Stimulated activated effector memory CD8-positive, alpha-beta T cell treated with anti-CD3 and anti-CD28 coated beads, Interleukin-12 subunit alpha, Interleukin-12 subunit beta, amount 100 ng/mL, for 72 hours (primary cell): ENCODE measurements at regions not wholly inside any gene's neighbourhood (a gene's known extent, or its start where the extent isn't known, plus 50 kb on each side); places are given as distances from the start of the nearest gene placed in this dataset.

Experiments
- ATAC-seq: fragments of 150-1000 bp; cut with Tn5 transposase; 2 replicates; pipeline ENCODE4 v1.10.0; 2021
- DNase-seq, 2 donors: peaks; one replicate each; pipeline ENCODE4 v3.0.0; 2021 to 2022; ENCODE audit warnings: low spot score in 2 of 2
- H3K27ac Mint-ChIP-seq: one replicate; pipeline ENCODE4 v1.8.0; 2022; ENCODE audit warnings: mild to moderate bottlenecking, mixed read lengths
- H3K36me3 Mint-ChIP-seq: one replicate; pipeline ENCODE4 v1.8.0; 2022; ENCODE audit warnings: mild to moderate bottlenecking, mixed read lengths
- H3K4me1 Mint-ChIP-seq: one replicate; pipeline ENCODE4 v1.8.0; 2022; ENCODE audit warnings: mixed read lengths
- H3K4me3 Mint-ChIP-seq: one replicate; pipeline ENCODE4 v1.8.0; 2022; ENCODE audit warnings: mild to moderate bottlenecking, mixed read lengths
- H3K9me3 Mint-ChIP-seq: one replicate; pipeline ENCODE4 v1.8.0; 2022; ENCODE audit warnings: mixed read lengths

- ATAC-seq: no peak
- Mint-ChIP-seq H3K27ac (no peak overlapping the region), H3K9me3 (peaks cover 9% of the 10 kb centered on the region), H3K4me3 (no peak overlapping the region), H3K4me1 (no peaks in the 10 kb centered on the region), H3K36me3 (no peaks in the 10 kb centered on the region)
- no peak for DNase-seq
Observed at GRCh38 chr17:69702078-69702477, 287.6 kb downstream of the MAP2K6 start.

GRCh38 chr17:69703751-69704150, 289.3 kb downstream of the MAP2K6 start:
- Mint-ChIP-seq H3K27ac (no peak overlapping the region), H3K4me3 (no peak overlapping the region), H3K36me3 (no peaks in the 10 kb centered on the region), H3K4me1 (no peaks in the 10 kb centered on the region), H3K9me3 (peaks cover 6% of the 10 kb centered on the region)
- DNase-seq (no peak), ATAC-seq (no peak)

GRCh38 chr17:69704935-69705334, 290.4 kb downstream of the MAP2K6 start:
- DNase-seq (no peak), ATAC-seq (no peak)
- no peak overlapping the region for H3K27ac Mint-ChIP-seq
- H3K4me3 Mint-ChIP-seq: no peak overlapping the region
- H3K36me3 Mint-ChIP-seq: no peaks in the 10 kb centered on the region
- H3K4me1 Mint-ChIP-seq: no peaks in the 10 kb centered on the region
- peaks cover under 1% of the 10 kb centered on the region for H3K9me3 Mint-ChIP-seq

GRCh38 chr17:69706127-69706526, 291.6 kb downstream of the MAP2K6 start:
- no peak for ATAC-seq
- Mint-ChIP-seq H3K4me3 (no peak overlapping the region), H3K27ac (no peak overlapping the region)

GRCh38 chr17:69709441-69709840, 294.9 kb downstream of the MAP2K6 start:
- H3K4me1 Mint-ChIP-seq: no peaks in the 10 kb centered on the region
- ATAC-seq (peak; percentile 61), DNase-seq (no peak)
- no peak overlapping the region for H3K4me3 Mint-ChIP-seq
- no peak overlapping the region for H3K27ac Mint-ChIP-seq
- H3K9me3 Mint-ChIP-seq: no peaks in the 10 kb centered on the region
- no peaks in the 10 kb centered on the region for H3K36me3 Mint-ChIP-seq

More at GRCh38 chr17:69706127-69706526, 291.6 kb downstream of the MAP2K6 start:
- no peak for DNase-seq
- no peaks in the 10 kb centered on the region for H3K4me1 Mint-ChIP-seq
- H3K9me3 Mint-ChIP-seq: no peaks in the 10 kb centered on the region
- H3K36me3 Mint-ChIP-seq: no peaks in the 10 kb centered on the region

- H3K36me3 Mint-ChIP-seq: no peaks in the 10 kb centered on the region
- ATAC-seq (peak; percentile 42), DNase-seq (no peak)
- no peaks in the 10 kb centered on the region for H3K9me3 Mint-ChIP-seq
- H3K4me1 Mint-ChIP-seq: no peaks in the 10 kb centered on the region
- H3K27ac Mint-ChIP-seq: no peak overlapping the region
- H3K4me3 Mint-ChIP-seq: no peak overlapping the region
Observed at GRCh38 chr17:69710926-69711325, 296.4 kb downstream of the MAP2K6 start.

- H3K36me3 Mint-ChIP-seq: no peaks in the 10 kb centered on the region
- H3K4me3 Mint-ChIP-seq: no peak overlapping the region
- no peaks in the 10 kb centered on the region for H3K9me3 Mint-ChIP-seq
- no peak overlapping the region for H3K27ac Mint-ChIP-seq
- no peak for DNase-seq
- H3K4me1 Mint-ChIP-seq: no peaks in the 10 kb centered on the region
- ATAC-seq: no peak
Observed at GRCh38 chr17:69711541-69711940, 297.0 kb downstream of the MAP2K6 start.

GRCh38 chr17:69712801-69713311, 298.4 kb downstream of the MAP2K6 start:
- H3K4me3 Mint-ChIP-seq: no peak overlapping the region
- no peak for DNase-seq
- no peak for ATAC-seq
- no peaks in the 10 kb centered on the region for H3K36me3 Mint-ChIP-seq
- H3K9me3 Mint-ChIP-seq: no peaks in the 10 kb centered on the region
- no peak overlapping the region for H3K27ac Mint-ChIP-seq
- no peaks in the 10 kb centered on the region for H3K4me1 Mint-ChIP-seq

- Mint-ChIP-seq H3K27ac (no peak overlapping the region), H3K4me3 (no peak overlapping the region), H3K4me1 (no peaks in the 10 kb centered on the region), H3K36me3 (no peaks in the 10 kb centered on the region), H3K9me3 (no peaks in the 10 kb centered on the region)
- no peak for ATAC-seq
- DNase-seq: no peak
Observed at GRCh38 chr17:69713815-69714214, 299.3 kb downstream of the MAP2K6 start.

- no peaks in the 10 kb centered on the region for H3K36me3 Mint-ChIP-seq
- ATAC-seq (no peak), DNase-seq (no peak)
- H3K4me1 Mint-ChIP-seq: no peaks in the 10 kb centered on the region
- no peaks in the 10 kb centered on the region for H3K9me3 Mint-ChIP-seq
- no peak overlapping the region for H3K27ac Mint-ChIP-seq
- no peak overlapping the region for H3K4me3 Mint-ChIP-seq
Observed at GRCh38 chr17:69714669-69715068, 300.2 kb downstream of the MAP2K6 start.

GRCh38 chr17:69715656-69716055, 301.2 kb downstream of the MAP2K6 start:
- H3K36me3 Mint-ChIP-seq: no peaks in the 10 kb centered on the region
- no peaks in the 10 kb centered on the region for H3K9me3 Mint-ChIP-seq
- no peak overlapping the region for H3K27ac Mint-ChIP-seq
- DNase-seq (no peak), ATAC-seq (no peak)
- no peaks in the 10 kb centered on the region for H3K4me1 Mint-ChIP-seq
- H3K4me3 Mint-ChIP-seq: no peak overlapping the region

- ATAC-seq (no peak), DNase-seq (no peak)
- Mint-ChIP-seq H3K4me3 (no peak overlapping the region), H3K9me3 (no peaks in the 10 kb centered on the region), H3K4me1 (no peaks in the 10 kb centered on the region), H3K36me3 (no peaks in the 10 kb centered on the region), H3K27ac (no peak overlapping the region)
Observed at GRCh38 chr17:69716556-69716955, 302.1 kb downstream of the MAP2K6 start.

GRCh38 chr17:69717214-69717613, 302.7 kb downstream of the MAP2K6 start:
- DNase-seq: no peak
- no peak overlapping the region for H3K27ac Mint-ChIP-seq
- H3K9me3 Mint-ChIP-seq: no peaks in the 10 kb centered on the region
- no peak overlapping the region for H3K4me3 Mint-ChIP-seq
- H3K4me1 Mint-ChIP-seq: no peaks in the 10 kb centered on the region
- H3K36me3 Mint-ChIP-seq: no peaks in the 10 kb centered on the region
- ATAC-seq: no peak

- ATAC-seq (no peak), DNase-seq (no peak)
- no peaks in the 10 kb centered on the region for H3K9me3 Mint-ChIP-seq
- no peak overlapping the region for H3K27ac Mint-ChIP-seq
- no peak overlapping the region for H3K4me3 Mint-ChIP-seq
- no peaks in the 10 kb centered on the region for H3K36me3 Mint-ChIP-seq
- H3K4me1 Mint-ChIP-seq: no peaks in the 10 kb centered on the region
Observed at GRCh38 chr17:69717819-69718218, 303.3 kb downstream of the MAP2K6 start.

- Mint-ChIP-seq H3K4me1 (no peaks in the 10 kb centered on the region), H3K27ac (no peak overlapping the region), H3K9me3 (no peaks in the 10 kb centered on the region), H3K36me3 (no peaks in the 10 kb centered on the region), H3K4me3 (no peak overlapping the region)
- no peak for ATAC-seq
- no peak for DNase-seq
Observed at GRCh38 chr17:69719474-69720048, 305.1 kb downstream of the MAP2K6 start.

GRCh38 chr17:69722518-69722917, 308.0 kb downstream of the MAP2K6 start:
- H3K9me3 Mint-ChIP-seq: no peaks in the 10 kb centered on the region
- DNase-seq (no peak), ATAC-seq (no peak)
- H3K27ac Mint-ChIP-seq: no peak overlapping the region
- H3K4me3 Mint-ChIP-seq: no peak overlapping the region
- H3K36me3 Mint-ChIP-seq: no peaks in the 10 kb centered on the region
- no peaks in the 10 kb centered on the region for H3K4me1 Mint-ChIP-seq

- DNase-seq (no peak), ATAC-seq (no peak)
- no peaks in the 10 kb centered on the region for H3K9me3 Mint-ChIP-seq
- no peak overlapping the region for H3K27ac Mint-ChIP-seq
- no peak overlapping the region for H3K4me3 Mint-ChIP-seq
- no peaks in the 10 kb centered on the region for H3K4me1 Mint-ChIP-seq
- H3K36me3 Mint-ChIP-seq: no peaks in the 10 kb centered on the region
Observed at GRCh38 chr17:69723316-69723715, 308.8 kb downstream of the MAP2K6 start.
